HG03039 (cell line): ENCODE measurements at regions not wholly inside any gene's neighbourhood (a gene's known extent, or its start where the extent isn't known, plus 50 kb on each side); places are given as distances from the start of the nearest gene placed in this dataset.

ENCODE experiments used
- ATAC-seq: cut with Tn5 transposase; IDR thresholded peaks from one replicate; pipeline ENCODE4 v1.9.1; 2021; ENCODE audit warnings: mild to moderate bottlenecking, moderate library complexity; ENCODE audit not compliant: unreplicated experiment

DNA sequence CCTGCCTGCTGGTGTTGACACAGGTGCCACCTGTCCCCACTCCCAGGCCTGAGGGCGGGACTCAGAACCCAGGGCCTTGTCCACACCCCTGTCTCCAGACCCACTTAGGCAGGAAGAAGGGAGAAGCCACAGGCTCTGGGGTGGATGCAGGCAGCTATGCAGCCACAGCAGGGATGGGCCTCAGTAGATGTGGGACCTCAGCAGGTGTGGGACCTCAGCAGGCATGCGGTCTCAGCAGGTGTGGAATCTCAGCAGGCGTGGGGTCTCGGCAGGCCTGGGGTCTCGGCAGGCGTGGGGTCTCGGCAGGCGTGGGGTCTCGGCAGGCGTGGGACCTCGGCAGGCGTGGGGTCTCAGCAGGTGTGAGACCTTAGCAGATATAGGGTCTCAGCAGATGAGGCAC is 118.0 kb upstream of the PITRM1 start:
- no peak for ATAC-seq

- no peak for ATAC-seq
Measured at GRCh38 chr10:3287572-3288445, 115.2 kb upstream of the PITRM1 start.

DNA sequence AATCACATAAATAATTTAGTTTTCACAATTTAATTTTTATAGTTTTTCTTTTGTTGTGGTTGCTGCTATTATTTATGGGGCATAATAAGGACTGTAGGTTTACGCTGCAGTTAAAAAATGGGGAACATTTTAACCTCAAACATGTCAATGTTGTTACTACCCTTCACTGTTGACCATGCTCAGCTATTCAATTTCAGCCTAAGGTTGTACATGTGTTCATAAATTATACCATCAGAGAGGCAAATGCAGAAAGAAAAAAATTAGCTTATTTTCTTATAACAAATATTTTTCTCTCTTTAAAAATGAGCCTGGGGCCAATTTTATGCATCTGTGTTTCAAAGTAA is 110.1 kb upstream of the PITRM1 start:
- ATAC-seq, result no peak

DNA sequence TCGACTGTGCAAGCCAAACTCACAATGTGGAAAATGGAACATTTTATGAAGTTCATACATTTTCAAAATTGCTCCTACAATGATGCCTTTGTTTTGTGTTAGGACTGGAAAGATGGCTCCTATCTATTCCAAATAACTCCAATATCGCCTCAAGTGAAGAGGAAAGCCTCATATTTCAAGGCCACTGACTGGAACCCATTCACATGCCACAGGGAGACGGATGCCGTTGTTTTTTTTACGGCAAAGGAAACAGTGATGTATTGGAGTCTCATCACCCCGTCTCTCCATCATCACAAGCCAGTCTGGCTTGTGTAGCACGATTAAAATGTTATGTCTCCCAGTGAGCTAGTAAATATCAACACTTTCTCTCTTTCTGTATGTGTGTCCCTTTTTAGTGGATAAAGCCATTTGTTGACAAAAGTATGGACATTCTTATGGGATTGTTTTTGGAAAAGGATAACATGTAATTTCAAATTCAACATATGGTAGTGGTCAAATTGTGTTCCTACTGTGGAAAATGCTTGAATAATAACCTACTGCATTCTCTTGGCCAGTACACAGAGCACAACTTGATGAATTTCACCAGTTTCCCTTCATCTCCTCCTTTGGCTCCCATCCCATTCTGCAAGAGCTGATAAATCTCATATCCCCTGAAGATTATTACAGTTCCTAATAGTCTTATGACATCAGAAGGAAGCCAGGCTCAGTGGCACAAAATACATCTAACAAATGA is 109.5 kb upstream of the PITRM1 start:
- ATAC-seq, result no peak

DNA sequence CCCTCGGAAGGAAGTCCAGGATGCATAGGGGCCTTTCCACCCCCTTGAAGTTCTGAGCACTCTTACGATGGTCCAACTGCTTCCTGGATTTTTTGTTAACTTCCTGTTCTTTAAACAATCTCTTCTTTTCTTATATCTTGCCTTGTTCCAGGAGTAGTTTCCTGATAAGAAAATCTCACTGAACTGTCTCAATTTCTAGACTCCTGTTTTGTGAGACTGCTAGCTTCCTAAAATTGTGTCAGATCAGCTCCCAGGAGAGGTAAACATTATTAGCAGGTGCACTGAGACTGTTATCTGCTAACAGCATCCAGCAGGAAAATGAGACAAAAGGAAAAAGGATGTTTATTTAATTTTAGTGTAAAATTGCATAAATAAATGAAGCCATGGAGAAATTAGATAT is 106.2 kb upstream of the PITRM1 start:
- ATAC-seq, result no peak

GRCh38 chr10:3277566-3277965 is 105.0 kb upstream of the PITRM1 start:
- no peak for ATAC-seq

GRCh38 chr10:3274414-3274813 is 101.8 kb upstream of the PITRM1 start:
- ATAC-seq, result no peak

GRCh38 chr10:3273966-3274365 is 101.4 kb upstream of the PITRM1 start:
- no peak for ATAC-seq

DNA sequence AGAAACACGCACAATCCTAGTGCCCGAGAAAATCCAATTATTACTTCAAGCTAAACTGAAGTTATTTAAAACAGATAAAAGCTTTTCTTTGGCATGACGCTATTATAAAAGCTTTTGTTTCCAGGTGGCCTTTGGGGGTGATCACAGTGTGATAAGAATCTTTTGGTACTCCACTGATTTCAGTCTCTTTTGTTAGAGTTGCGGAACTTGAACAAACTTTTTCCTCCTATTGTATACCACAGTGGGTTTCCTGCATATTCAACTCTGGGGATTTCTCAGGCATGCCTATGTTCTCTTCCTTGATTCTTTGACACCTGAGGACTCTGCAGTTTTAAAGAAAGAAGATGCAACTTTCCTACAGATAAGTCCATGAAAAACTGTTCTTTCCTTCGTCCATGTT is 99.7 kb upstream of the PITRM1 start:
- no peak for ATAC-seq

DNA sequence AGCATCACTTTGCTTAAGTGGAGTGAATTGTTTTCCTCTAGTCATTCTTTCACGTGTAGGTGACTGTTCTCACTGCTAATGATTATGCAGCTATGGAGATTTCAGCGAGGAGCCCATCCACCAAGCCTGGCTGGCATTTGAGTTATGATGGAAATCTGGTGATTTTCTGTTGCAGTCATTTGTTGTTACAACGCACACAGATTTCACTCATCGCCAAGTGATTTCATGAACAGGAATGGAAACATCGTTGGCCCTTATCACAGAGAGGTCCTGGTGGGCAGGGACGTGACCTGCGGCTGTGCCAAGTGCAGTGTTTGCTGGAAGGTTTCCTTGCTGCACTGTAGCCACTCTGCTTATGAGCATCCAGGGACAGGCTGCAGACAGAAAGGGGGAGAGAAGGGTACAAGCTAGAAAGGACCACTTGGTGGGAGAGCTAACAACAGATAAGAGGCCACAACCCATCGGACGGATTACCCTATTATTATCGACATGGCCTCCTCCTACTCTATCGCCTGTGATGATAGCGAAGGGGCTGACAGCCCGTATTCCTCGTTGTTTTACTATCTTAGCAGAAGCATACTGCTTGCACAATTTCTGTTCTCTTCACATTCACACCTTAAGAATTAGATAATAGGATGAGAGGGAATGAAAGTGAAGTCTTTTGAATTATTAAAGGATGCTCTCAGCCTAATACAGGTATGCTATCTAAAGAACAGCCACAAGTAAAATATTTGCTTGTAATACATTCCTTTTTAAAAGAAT is 99.0 kb upstream of the PITRM1 start:
- ATAC-seq, result no peak

DNA sequence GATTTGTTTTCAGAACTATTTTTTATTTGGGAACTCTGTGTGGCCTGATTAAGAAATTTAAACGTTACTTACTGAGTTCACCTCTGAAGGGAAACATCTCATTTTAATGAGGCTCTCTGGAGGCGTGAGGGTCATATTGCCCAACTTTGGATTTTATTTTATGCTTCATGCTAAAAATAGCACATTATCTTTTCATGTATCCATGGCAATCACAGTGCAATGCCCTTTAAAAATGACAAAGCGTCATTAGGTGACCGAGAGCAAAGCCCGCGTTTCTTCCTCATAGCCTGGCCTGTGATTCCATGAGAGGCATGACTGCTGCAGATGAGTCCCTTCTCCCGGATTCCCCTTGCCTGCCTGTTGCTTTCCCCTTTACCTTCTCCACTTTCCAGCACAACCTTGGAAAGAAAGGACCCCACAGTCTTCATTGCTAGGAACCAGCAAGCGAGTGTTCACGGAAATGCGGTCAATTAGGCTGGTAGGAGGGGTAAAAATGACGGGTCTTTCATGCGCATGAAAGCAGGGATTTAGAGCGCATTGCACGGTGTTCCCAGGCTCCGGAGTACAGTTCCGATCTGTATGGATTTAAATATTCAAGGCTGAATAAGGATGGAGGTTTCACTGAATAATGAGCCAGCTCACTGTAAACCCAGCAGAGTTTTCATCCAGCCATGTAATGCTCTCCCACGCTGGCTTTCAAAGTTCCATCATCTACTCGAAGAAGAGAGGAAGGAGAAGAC is 98.2 kb upstream of the PITRM1 start:
- ATAC-seq, result no peak

GRCh38 chr10:3268025-3268424 is 95.4 kb upstream of the PITRM1 start:
- ATAC-seq, result no peak

- no peak for ATAC-seq
Measured at GRCh38 chr10:3265088-3265487, 92.5 kb upstream of the PITRM1 start.

DNA sequence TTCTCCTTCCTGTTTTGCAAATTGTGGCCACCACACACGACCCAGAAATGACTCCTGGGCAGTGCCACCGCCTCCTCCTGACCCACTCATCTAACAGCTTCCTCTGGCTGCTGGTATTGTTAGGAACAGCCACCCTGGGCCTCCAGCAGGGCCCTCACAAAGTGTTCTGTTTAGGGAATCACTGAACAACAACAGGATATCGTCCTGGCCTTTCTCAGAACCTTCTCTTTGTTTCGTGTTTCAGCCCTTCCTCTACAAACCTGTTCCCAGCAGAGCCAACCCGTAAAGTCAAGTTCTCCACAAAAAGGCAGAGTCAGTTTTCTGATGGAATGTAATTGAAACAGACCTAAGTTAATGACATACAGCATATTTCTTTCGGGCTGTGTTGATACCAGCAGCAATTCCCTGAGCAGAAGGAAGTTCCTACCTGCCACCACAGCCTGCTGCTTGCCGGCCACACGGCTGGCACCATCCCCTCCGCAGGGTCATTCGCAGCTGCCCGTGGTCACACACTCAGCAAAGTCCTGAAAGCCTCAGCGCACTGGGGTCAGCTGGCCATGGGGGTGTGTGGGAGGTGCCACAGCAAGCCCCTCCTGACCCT is 91.7 kb upstream of the PITRM1 start:
- ATAC-seq, result no peak

- no peak for ATAC-seq
Measured at GRCh38 chr10:3263747-3264146, 91.2 kb upstream of the PITRM1 start.

GRCh38 chr10:3263082-3263481 is 90.5 kb upstream of the PITRM1 start:
- no peak for ATAC-seq

DNA sequence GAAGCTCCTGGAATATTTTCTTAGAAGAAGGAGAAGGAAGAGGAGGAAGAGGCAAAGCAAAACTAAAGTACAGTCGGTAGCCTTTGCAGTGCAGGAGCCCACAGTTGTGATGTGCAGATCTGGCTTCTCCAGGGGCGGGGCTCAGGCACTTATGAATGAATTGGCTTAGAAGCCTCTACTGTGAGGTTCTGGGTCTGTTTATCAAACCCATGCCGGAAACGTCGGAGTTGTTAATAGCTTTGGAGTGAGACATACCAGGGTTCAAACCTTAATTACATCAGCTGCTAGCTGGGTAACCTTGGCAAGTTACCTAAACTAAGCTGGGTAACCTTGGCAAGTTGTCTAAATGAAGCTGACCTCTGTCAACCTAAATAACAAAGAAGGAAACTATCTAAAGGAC is 89.3 kb upstream of the PITRM1 start:
- ATAC-seq, result no peak

DNA sequence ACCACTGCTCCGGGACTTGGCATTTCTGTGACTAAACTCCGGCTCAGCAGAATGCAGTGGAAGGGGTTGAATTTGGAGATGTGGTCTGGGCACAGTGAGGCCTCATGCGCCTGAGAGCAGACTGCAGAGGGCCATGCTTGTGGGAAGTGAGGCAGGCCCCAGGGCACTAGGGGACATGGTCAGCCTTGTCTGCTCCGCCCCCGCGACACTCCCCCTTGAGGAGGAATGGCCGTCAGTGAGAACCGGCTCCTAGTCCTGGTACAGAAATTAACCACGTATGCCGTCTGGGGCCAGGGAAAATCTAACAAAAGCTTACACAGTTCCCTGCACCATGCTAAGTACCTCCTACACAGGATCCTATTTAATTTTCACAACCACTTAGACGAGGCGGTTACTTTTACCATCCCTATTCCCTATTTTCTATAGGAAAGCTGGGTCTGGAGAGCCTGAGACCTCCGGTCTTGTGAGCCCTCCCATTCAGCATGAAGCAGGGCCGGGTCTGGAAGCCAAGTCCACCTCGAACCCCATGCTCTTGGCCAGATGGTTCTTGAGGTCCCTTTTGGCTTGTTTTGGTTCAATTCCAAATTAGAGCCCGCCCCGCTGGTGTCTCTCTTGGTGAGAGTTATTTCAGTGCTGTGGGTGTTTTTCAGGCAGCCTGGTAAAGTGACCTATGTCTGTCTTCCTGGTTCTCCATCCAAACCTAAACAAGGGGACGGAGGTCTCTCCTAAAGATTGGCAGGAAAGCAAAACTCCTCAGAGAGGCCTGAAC is 87.7 kb upstream of the PITRM1 start:
- no peak for ATAC-seq

DNA sequence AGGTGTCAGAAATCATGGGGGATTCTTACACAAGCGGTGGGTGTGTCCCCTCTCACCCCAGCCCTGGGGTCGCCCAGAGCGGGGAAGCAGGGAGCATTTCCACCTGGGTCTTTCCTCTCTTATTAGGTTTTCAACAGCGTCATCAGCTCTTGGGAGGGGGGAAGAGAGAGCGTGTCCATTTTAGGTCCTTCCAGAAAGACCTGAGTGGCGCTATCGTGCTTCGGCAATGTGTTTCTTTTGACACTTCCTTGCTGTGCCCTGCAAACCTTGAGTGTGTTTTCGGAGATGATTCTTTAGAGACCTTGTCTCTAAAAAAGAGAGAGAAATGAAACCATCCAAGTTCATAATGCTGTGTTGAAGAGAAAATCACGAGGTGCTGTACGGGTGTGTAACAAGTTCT is 86.9 kb upstream of the PITRM1 start:
- no peak for ATAC-seq

- ATAC-seq, result no peak
Measured at GRCh38 chr10:3258394-3258793, 85.8 kb upstream of the PITRM1 start.
